Cardiac septum (tissue), 1 donor: ENCODE measurements at regions not wholly inside any gene's neighbourhood (a gene's known extent, or its start where the extent isn't known, plus 50 kb on each side); places are given as distances from the start of the nearest gene placed in this dataset.
"Not testable (repeated sequence)": the region's sequence is repeated elsewhere in the genome, so short reads cannot be mapped to it uniquely, and the experiment has no call there.

ENCODE experiments used
- DNase-seq: peaks from one replicate; pipeline ENCODE4 v3.0.0-alpha.2; 2020; ENCODE audit warnings: low spot score
- intact Hi-C: fragments of 100-400 bp; cut with DNase I; formaldehyde crosslinking; loops from one replicate; pipeline ENCODE4 v1.14.0; 2022
- donor health status: DM: no; HTN: no; CAD: no.

DNA sequence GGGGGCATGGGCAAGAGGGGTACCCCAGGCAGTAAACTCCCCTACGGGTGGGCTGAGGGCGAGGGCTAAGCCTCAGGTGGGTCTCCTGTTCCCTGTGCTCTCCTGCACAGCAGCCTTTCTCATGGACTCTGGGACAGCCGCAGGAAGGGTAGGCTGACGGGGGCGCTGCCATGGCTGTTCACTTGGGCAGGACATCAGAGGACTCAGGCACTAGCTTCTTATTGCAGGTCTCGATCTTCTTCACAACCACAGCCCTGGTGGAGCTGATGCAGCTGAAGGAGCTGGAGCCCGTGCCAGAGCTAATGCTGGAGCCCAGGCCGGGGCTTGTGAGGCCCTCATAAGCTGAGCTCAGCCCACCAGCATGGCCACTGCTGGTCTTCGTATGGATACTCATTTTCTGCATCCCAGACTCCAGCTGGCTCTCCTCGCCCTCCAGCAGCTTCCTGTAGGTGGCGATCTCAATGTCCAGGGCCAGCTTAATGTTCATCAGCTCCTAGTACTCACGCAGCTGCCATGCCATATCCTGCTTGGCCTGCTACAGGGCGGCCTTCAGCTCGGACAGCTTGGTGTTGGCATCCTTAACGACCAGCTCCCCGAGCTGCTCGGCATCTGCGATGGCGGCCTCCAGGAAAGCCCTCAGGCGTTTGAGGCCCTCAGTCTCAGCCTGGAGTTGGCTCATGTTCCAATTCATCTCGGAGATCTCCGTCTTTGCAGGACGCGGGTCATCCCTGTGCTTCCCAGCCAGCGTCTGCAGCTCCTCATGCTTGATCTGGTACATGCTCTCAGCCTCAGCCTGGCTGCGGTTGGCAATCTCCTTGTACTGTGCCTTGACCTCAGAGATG is 359.8 kb upstream of the SETBP1 start:
- DNase-seq, result no peak
- intact Hi-C loops, result no loop called here

DNA sequence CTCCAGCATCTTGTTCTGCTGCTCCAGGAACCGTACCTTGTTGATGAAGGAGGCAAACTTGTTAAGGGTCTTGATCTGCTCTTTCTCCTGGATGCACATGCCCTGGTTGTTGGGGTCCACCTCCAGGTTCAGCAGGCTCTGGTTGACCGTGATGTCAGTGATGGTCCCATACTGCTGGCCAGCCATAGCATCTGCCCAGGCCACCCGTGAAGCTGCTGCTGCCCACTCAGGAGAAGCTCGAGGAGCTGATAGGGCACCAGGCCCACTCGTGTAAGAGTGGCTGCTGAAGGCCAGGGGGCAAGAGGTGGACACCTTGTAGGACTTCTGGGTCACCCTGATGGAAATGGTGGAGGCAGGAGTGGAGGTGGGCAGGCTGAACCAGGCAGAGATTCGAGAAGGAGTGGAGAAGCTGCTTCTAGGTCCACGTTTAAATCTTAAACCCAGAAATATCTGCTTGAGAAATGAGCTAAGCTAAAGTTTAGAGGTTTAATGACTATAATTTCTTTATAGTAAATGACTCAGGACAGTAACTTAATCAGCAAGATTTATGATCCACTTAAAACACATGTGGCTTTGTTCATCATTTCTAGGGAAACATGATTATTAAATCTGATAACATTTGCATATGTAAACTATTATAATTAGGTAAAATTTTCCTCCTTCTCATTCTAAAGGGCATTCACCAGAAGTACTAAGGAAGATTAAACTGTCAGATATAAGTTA is 358.7 kb upstream of the SETBP1 start:
- intact Hi-C loops, result no loop called here
- no peak for DNase-seq

- intact Hi-C loops, result no loop called here
Measured at GRCh38 chr18:44323125-44323524, 357.6 kb upstream of the SETBP1 start.

GRCh38 chr18:44324361-44324760 is 356.3 kb upstream of the SETBP1 start:
- DNase-seq, result no peak
- intact Hi-C loops, result no loop called here

More at GRCh38 chr18:44323125-44323524, 357.6 kb upstream of the SETBP1 start:
- no peak for DNase-seq

- DNase-seq, result no peak
- intact Hi-C loops, result loop anchor here (5.0 kb wide), 1 partner anchor 194 kb away; no protein-coding TSS in a partner anchor
Measured at GRCh38 chr18:44325903-44326635, 354.6 kb upstream of the SETBP1 start.

DNA sequence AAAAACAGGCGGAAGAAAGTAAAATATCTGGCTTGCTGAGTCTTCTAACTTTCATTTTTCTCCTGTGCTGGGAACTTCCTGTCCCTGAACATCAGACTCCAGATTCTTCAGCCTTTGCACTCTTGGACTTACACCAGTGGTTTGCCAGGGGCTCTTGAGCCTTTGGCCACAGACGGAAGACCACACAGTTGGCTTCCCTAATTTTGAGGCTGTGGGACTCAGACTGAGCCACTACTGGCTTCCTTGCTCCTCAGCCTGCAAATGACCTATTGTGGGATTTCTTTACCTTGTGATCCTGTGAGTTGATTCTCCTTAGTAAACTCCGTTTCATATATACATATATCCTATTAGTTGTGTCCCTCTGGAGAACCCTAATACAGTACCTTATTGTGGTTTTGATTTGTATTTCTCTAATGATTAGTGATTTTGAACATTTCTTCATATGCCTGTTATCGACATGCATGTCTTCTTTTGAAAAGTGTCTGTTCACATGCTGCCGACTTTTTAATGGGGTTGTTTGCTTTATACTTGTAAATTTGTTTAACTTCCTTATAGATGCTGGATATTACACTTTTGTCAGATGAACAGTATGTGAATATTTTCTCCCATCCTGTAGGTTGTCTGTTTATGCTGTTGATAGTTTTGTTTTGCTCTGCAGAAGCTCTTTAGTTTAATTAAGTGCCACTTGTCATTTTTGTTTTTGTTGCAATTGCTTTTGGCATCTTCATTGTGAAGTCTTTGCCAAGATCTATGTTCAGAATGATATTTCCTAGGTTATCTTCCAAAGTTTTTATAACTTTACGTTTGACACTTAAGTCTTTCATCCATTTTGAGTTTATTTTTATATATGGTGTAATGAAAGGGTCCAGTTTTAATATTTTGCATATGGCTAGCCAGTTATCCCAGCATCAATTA is 348.8 kb upstream of the SETBP1 start:
- intact Hi-C loops, result no loop called here
- DNase-seq, result no peak

- DNase-seq, result no peak
- intact Hi-C loops, result no loop called here
Measured at GRCh38 chr18:44341759-44342158, 338.9 kb upstream of the SETBP1 start.

- intact Hi-C loops, result no loop called here
- no peak for DNase-seq
Measured at GRCh38 chr18:44342162-44342561, 338.5 kb upstream of the SETBP1 start.

DNA sequence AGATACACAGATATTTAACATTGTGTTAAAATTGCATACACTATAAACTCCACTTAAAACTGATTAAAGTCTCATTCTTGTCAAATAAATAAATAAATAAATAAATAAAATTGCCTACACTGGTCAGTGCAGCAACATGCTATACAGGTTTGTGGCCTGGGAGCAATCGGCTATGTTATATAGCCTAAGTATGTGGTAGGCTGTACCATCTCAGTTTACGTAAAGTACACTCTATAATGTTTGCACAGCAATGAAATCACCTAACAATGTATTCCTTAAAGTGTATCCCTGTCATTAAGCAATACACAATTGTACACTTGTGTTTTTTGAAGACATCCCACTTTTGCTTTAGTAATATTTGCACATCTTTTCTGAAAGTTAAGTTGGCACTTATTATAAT is 337.7 kb upstream of the SETBP1 start:
- no peak for DNase-seq
- intact Hi-C loops, result no loop called here

DNA sequence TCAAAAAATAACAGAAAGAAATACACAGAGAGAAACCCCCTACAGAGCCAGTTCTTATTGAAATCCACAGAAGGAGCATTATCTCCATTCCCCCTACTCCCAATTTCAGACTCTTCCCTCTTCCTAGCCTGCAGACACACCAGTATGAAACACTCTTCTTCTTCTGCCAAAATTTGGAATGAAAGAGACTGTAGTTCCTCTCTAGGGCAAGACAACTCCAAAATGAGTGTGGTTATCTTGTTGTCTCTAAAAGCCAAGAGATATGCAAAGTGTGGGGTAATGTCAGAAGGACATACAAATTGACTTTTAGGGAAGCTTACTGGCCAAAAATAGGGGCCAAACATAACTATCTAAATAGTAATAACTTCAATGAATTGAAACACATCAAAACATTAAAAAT is 337.1 kb upstream of the SETBP1 start:
- no peak for DNase-seq
- intact Hi-C loops, result no loop called here

DNA sequence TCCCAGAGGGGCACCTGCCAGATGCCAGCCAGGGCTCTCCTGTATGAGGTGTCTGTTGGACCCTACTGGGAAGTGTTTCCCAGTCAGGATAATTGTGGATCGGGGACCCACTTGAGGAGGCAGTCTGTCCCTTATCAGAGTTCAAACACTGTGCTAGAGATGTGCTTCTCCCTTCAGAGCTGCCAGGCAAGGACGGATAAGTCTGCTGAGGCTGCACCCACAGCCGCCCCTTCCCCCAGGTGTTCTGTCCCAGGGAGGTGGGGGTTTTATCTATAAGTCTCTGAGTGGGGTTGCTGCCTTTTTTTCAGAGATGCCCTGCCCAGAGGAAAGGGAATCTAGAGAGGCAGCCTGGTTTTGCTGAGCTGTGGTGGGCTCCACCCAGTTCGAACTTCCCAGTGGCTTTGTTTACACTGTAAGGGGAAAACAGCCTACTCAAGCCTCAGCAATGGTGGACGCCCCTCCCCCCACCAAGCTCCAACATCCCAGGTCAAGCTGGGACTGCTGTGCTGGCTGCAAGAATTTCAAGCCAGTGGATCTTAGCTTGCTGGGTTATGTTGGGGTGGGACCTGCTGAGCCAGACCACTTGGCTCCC is 324.0 kb upstream of the SETBP1 start:
- DNase-seq, result no peak
- intact Hi-C loops, result no loop called here

DNA sequence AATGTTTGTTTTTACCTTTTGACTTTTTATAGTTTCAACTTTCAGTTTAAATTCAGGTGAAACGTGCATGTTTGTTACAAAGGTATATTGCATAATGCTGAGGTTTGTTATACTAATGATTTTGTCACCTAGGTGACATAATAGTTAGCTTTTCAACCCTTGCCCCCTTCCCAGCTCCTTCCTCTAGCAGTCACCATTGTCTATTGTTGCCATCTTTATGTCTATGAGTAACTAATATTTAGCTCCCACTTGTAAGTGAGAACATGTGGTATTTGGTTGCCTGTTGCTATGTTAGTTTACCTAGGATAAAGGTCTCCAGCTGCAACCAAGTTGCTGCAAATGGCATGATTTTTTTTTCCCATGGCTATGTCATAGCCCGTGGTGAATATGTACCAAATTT is 322.3 kb upstream of the SETBP1 start:
- DNase-seq, result no peak
- intact Hi-C loops, result no loop called here

DNA sequence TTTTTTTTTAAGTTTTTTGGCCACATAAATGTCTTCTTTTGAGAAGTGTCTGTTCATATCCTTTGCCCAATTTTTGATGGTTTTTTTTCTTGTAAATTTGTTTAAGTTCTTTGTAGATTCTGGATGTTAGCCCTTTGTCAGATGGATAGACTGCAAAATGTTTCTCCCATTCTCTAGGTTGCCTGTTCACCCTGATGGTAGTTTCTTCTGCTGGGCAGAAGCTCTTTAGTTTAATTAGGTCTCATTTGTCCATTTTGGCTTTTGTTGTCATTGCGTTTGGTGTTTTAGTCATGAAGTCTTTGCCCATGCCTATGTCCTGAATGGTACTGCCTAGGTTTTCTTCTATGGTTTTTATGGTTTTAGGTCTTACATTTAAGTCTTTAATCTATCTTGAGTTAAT is 320.9 kb upstream of the SETBP1 start:
- intact Hi-C loops, result not testable (repeated sequence)

DNA sequence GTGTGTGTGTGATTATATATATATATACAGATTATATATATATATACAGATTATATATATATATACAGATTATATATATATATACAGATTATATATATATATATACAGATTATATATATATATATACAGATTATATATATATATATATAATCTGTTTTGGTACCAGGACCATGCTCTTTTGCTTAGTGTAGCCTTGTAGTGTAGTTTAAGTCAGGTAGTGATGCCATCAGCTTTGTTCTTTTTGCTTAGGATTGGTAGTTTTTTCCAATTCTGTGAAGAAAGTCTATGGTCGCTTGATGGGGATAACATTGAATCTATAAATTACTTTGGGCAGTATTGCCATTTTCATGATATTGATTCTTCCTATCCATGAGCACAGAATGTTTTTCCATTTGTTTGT is 318.5 kb upstream of the SETBP1 start:
- DNase-seq, intact Hi-C loops: not testable (repeated sequence)

More for the DNA sequence above, 320.9 kb upstream of the SETBP1 start:
- not testable (repeated sequence) for DNase-seq

GRCh38 chr18:44370861-44371260 is 309.8 kb upstream of the SETBP1 start:
- no peak for DNase-seq
- intact Hi-C loops, result no loop called here

- intact Hi-C loops, result no loop called here
- DNase-seq, result no peak
Measured at GRCh38 chr18:44374966-44375365, 305.7 kb upstream of the SETBP1 start.

GRCh38 chr18:44386401-44386800 is 294.3 kb upstream of the SETBP1 start:
- DNase-seq, result no peak
- intact Hi-C loops, result no loop called here

DNA sequence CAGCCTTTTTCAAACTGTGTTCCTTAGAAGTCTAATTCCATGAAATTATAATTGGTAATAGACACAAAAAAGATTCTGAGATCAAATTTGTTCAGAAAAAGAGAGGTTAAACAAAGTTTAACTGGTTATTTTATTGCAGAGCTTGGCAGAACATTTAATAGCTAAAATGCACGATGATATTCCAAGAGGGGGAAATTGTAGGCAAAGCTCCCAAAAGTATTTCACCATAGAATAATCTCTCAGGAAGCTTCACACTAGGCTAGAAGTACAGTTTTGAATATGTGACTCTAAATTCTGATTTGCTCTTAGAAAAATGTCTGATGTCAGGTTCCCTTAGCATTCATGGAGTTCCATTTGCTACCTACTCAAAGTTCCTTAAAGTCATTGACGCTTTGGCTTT is 292.4 kb upstream of the SETBP1 start:
- DNase-seq, result no peak
- intact Hi-C loops, result no loop called here

GRCh38 chr18:44392933-44393332 is 287.8 kb upstream of the SETBP1 start:
- intact Hi-C loops, result no loop called here
- DNase-seq, result no peak
